Large intestine (tissue), 3 donors: ENCODE measurements at regions not wholly inside any gene's neighbourhood (a gene's known extent, or its start where the extent isn't known, plus 50 kb on each side); places are given as distances from the start of the nearest gene placed in this dataset.

Source experiments
- DNase-seq, 2 donors: peaks; one replicate each; pipeline versions ENCODE4 v3.0.0 to v3.0.0-alpha.2; 2013
- H3K27ac ChIP-seq: one replicate; pipeline ENCODE4 v1.5.1; 2013; ENCODE audit warnings: low read length
- H3K27me3 ChIP-seq: 2 replicates; pipeline ENCODE4 v1.6.1; 2013; ENCODE audit warnings: low read length; ENCODE audit not compliant: control insufficient read depth, insufficient read depth
- H3K36me3 ChIP-seq: 2 replicates; pipeline ENCODE4 v1.6.1; 2013; ENCODE audit warnings: low read length; ENCODE audit not compliant: control insufficient read depth, insufficient read depth
- H3K4me1 ChIP-seq: one replicate; pipeline ENCODE4 v1.6.1; 2013; ENCODE audit warnings: low read length; ENCODE audit not compliant: control insufficient read depth, insufficient read depth
- H3K4me3 ChIP-seq: one replicate; pipeline ENCODE4 v1.5.1; 2013; ENCODE audit warnings: low read length
- H3K9me3 ChIP-seq: one replicate; pipeline ENCODE4 v1.6.1; 2013; ENCODE audit warnings: mild to moderate bottlenecking, low read depth, low read length, moderate library complexity; ENCODE audit not compliant: control insufficient read depth
- WGBS: methylation state at CpG from one replicate; pipeline ENCODE4 v1.1.5; 2013; ENCODE audit warnings: low lambda C conversion rate; ENCODE audit not compliant: insufficient coverage; 5-methylcytosine and 5-hydroxymethylcytosine counted together

GRCh38 chr5:152271420-152271819 is 133.7 kb downstream of the NMUR2 start:
- WGBS: 40% methylated on average over 1 of the region's 5 CpGs
- no peak for DNase-seq
- no peak overlapping the region for H3K27ac ChIP-seq

GRCh38 chr5:152270096-152270495 is 135.0 kb downstream of the NMUR2 start:
- no peaks in the 10 kb centered on the region for H3K36me3 ChIP-seq
- H3K4me3 ChIP-seq: no peak overlapping the region
- no peak for DNase-seq
- H3K9me3 ChIP-seq: no peaks in the 10 kb centered on the region
- no peaks in the 10 kb centered on the region for H3K27me3 ChIP-seq
- no peak overlapping the region for H3K27ac ChIP-seq
- WGBS: no CpG with 5 or more reads among the region's 2 CpGs
- H3K4me1 ChIP-seq: no peaks in the 10 kb centered on the region

More at GRCh38 chr5:152271420-152271819, 133.7 kb downstream of the NMUR2 start:
- Histone ChIP-seq H3K27me3 (no peaks in the 10 kb centered on the region), H3K36me3 (no peaks in the 10 kb centered on the region), H3K4me1 (no peaks in the 10 kb centered on the region), H3K4me3 (no peak overlapping the region), H3K9me3 (no peaks in the 10 kb centered on the region)

- 50% methylated on average over 1 of the region's 1 CpG for WGBS
- no peaks in the 10 kb centered on the region for H3K4me1 ChIP-seq
Measured at GRCh38 chr5:152269533-152269932, 135.5 kb downstream of the NMUR2 start.

GRCh38 chr5:152264645-152265254 is 140.3 kb downstream of the NMUR2 start:
- H3K27ac ChIP-seq: no peak overlapping the region
- no peak for DNase-seq
- no CpG with 5 or more reads among the region's 5 CpGs for WGBS
- no peak overlapping the region for H3K4me3 ChIP-seq
- H3K36me3 ChIP-seq: no peaks in the 10 kb centered on the region
- H3K9me3 ChIP-seq: no peaks in the 10 kb centered on the region
- H3K27me3 ChIP-seq: no peaks in the 10 kb centered on the region
- no peaks in the 10 kb centered on the region for H3K4me1 ChIP-seq

More at GRCh38 chr5:152269533-152269932, 135.5 kb downstream of the NMUR2 start:
- Histone ChIP-seq H3K27me3 (no peaks in the 10 kb centered on the region), H3K27ac (no peak overlapping the region), H3K4me3 (no peak overlapping the region), H3K9me3 (no peaks in the 10 kb centered on the region), H3K36me3 (no peaks in the 10 kb centered on the region)
- DNase-seq: no peak

DNA sequence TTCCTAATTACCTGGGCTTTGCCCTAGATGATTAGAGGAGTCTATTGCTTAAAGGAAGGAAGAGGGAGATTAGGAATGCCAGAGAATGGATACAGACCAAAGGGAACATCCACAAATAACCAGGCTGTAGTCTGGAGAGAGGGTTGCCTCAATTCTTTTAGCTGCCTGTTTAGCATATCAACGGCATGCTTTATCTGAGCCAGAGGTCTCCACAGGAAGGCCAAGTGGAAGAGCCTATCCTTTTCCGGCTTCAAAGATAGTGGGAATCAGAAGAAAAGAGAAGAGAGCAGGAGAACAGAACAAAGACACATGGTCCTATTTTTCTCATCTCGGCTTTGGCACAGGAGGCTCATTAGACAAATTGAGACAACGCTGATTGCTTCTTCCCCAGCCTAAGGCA is 142.4 kb downstream of the NMUR2 start:
- no peak overlapping the region for H3K4me3 ChIP-seq
- H3K9me3 ChIP-seq: no peaks in the 10 kb centered on the region
- no peak overlapping the region for H3K27ac ChIP-seq
- DNase-seq: no peak
- H3K4me1 ChIP-seq: no peaks in the 10 kb centered on the region
- no peaks in the 10 kb centered on the region for H3K36me3 ChIP-seq
- no peaks in the 10 kb centered on the region for H3K27me3 ChIP-seq
- no CpG with 5 or more reads among the region's 4 CpGs for WGBS

DNA sequence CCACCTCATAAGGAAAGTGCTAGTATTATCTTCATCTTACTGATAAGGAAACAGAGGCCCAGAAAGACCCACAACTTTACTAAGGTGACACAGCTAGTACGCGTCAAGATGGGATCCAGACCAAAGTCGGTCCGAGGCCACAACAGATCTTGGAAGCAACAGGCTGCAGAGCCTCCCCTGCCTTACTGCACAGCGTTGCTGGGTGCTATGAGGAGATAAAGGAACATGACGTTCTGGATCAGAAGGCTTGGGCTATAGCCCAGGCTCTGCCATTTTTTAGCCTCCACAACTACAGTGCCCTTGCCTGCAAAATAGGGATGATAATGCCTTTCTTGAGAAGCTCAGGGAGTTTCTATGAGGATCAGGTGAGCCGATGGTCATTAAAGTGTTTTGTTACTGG is 144.1 kb downstream of the NMUR2 start:
- H3K9me3 ChIP-seq: no peaks in the 10 kb centered on the region
- no peaks in the 10 kb centered on the region for H3K36me3 ChIP-seq
- no peak overlapping the region for H3K27ac ChIP-seq
- H3K4me3 ChIP-seq: no peak overlapping the region
- H3K4me1 ChIP-seq: no peaks in the 10 kb centered on the region
- H3K27me3 ChIP-seq: no peaks in the 10 kb centered on the region
- no CpG with 5 or more reads among the region's 7 CpGs for WGBS
- DNase-seq: no peak

DNA sequence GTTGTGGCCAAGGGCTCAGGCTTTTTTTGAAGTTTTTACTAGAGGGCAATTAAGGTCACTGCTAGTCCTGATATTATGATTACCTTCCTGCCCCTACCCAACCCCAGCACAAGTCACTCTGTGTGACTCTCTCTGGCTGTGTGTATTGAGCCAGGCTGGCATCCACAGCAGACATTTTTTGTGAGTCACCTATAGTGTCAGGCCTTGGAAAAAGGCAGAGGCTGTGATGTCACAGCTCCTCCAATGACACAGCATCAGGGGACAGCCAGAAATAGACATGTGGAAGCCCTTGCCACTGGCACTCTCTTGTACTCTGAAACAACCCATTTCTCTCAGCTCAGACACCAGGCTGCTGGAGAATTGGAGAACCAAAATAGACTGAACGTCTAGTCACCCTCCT is 145.4 kb downstream of the NMUR2 start:
- no peak overlapping the region for H3K4me3 ChIP-seq
- H3K9me3 ChIP-seq: no peaks in the 10 kb centered on the region
- no peaks in the 10 kb centered on the region for H3K36me3 ChIP-seq
- no peaks in the 10 kb centered on the region for H3K27me3 ChIP-seq
- no CpG with 5 or more reads among the region's 1 CpG for WGBS
- no peak for DNase-seq
- H3K4me1 ChIP-seq: no peaks in the 10 kb centered on the region
- H3K27ac ChIP-seq: no peak overlapping the region

GRCh38 chr5:152256580-152256979 is 148.5 kb downstream of the NMUR2 start:
- H3K27me3 ChIP-seq: no peaks in the 10 kb centered on the region

DNA sequence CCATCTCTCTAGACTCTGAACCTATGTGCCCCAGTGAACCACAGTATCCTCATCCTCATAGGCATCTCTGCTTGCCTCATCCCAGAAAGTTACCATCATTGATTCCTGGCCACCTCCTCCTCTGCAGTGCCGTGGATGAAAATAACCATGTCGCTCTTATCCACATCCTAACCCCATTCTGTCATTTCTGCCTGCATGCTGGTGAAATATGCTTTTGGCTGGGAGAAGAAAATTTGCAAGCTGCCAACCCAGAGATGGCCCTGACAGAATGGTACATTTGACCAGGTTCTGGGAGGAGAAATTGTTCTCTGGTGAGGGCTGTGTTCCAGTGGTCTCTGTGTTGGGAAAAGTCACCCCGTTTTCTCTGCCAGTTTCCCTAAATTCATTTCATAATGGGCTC is 149.7 kb downstream of the NMUR2 start:
- no peak overlapping the region for H3K4me3 ChIP-seq
- H3K4me1 ChIP-seq: no peaks in the 10 kb centered on the region
- no peaks in the 10 kb centered on the region for H3K27me3 ChIP-seq
- WGBS: 80% methylated on average over 1 of the region's 3 CpGs
- no peak for DNase-seq
- H3K36me3 ChIP-seq: no peaks in the 10 kb centered on the region
- no peaks in the 10 kb centered on the region for H3K9me3 ChIP-seq
- no peak overlapping the region for H3K27ac ChIP-seq

More at GRCh38 chr5:152256580-152256979, 148.5 kb downstream of the NMUR2 start:
- Histone ChIP-seq H3K9me3 (no peaks in the 10 kb centered on the region), H3K4me3 (no peak overlapping the region), H3K27ac (no peak overlapping the region), H3K36me3 (no peaks in the 10 kb centered on the region), H3K4me1 (no peaks in the 10 kb centered on the region)
- no peak for DNase-seq
- 14% methylated on average over 1 of the region's 3 CpGs for WGBS

GRCh38 chr5:152247850-152248385 is 157.2 kb downstream of the NMUR2 start:
- no peak overlapping the region for H3K4me3 ChIP-seq
- no peaks in the 10 kb centered on the region for H3K9me3 ChIP-seq
- WGBS: no CpG with 5 or more reads among the region's 2 CpGs
- H3K27ac ChIP-seq: no peak overlapping the region
- no peak for DNase-seq
- H3K4me1 ChIP-seq: no peaks in the 10 kb centered on the region
- no peaks in the 10 kb centered on the region for H3K36me3 ChIP-seq
- no peaks in the 10 kb centered on the region for H3K27me3 ChIP-seq

DNA sequence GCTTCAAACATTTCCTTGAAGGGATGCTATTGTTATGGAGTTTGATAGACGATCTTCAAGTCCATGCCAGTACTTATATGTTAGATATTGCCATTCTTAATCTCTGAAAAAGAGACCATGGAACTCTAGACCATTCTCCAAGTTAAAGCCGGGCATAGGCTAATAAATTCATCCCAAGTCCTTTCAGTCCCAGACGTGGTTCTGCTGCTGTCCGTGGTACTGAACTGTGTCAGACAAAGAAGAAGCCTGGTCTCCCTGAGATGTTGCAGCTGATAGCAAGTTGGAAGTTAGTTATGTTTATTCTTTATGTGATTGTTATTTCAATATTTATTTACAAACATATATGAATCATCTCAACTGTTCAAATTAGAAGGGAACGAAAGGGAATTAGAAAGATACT is 158.7 kb downstream of the NMUR2 start:
- Histone ChIP-seq H3K4me1 (no peaks in the 10 kb centered on the region), H3K4me3 (no peak overlapping the region), H3K9me3 (no peaks in the 10 kb centered on the region), H3K27ac (no peak overlapping the region), H3K36me3 (no peaks in the 10 kb centered on the region), H3K27me3 (no peaks in the 10 kb centered on the region)
- 0% methylated on average over 1 of the region's 5 CpGs for WGBS
- peak; percentile 7 to 13 for DNase-seq
